ENCODE measurements at regions not wholly inside any gene's neighbourhood (a gene's known extent, or its start where the extent isn't known, plus 50 kb on each side); places are given as distances from the start of the nearest gene placed in this dataset.

DNA sequence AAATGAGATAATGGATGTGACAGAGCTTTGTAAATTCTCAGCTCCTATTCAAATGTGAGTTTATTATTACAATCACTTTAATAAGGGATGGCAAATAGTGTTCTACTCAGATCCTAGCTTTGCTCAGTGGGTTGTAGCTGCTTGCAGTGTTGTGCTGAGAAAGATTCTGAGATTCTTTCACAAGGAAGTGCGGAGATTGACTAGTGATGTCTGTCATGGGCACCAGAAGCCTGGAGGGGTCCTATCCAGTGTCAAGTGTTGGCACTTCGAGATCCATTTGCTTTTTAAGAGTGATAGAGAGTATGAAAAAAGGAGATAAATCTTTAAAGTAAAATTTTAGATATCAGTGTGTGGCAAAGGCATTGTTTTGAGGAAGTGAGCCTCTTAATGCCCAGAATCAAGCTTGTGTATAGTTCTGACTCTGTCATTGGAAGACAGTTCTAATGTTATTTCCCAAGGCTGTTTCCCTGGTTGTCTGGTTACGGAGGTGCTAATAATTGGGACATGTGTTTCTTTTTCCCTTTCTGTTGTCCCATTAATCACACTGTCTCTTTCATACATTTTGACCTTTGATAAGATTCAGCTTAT lies 181.7 kb upstream of the SPRED2 start:
- Mint-ChIP-seq H3K4me1 (peaks cover 10% of the 10 kb centered on the region), H3K27ac (ENCODE audit: unreplicated experiment) (no peak overlapping the region), H3K4me3 (no peak overlapping the region), H3K27me3 (ENCODE audit: low read depth) (peaks cover 4% of the 10 kb centered on the region), H3K36me3 (ENCODE audit: low read depth) (no peaks in the 10 kb centered on the region), H3K9me3 (peaks cover 2% of the 10 kb centered on the region)
- TF ChIP-seq, protein P1, sequence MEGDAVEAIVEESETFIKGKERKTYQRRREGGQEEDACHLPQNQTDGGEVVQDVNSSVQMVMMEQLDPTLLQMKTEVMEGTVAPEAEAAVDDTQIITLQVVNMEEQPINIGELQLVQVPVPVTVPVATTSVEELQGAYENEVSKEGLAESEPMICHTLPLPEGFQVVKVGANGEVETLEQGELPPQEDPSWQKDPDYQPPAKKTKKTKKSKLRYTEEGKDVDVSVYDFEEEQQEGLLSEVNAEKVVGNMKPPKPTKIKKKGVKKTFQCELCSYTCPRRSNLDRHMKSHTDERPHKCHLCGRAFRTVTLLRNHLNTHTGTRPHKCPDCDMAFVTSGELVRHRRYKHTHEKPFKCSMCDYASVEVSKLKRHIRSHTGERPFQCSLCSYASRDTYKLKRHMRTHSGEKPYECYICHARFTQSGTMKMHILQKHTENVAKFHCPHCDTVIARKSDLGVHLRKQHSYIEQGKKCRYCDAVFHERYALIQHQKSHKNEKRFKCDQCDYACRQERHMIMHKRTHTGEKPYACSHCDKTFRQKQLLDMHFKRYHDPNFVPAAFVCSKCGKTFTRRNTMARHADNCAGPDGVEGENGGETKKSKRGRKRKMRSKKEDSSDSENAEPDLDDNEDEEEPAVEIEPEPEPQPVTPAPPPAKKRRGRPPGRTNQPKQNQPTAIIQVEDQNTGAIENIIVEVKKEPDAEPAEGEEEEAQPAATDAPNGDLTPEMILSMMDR (conservative IDR thresholded peaks at IDR 0.05) = no peak
- no peak for DNase-seq (ENCODE audit: low read depth, low spot score)

- TF ChIP-seq, protein P1 (conservative IDR thresholded peaks at IDR 0.05) = no peak
- no peak for DNase-seq (ENCODE audit: low read depth, low spot score)
- Mint-ChIP-seq H3K36me3 (ENCODE audit: low read depth) (no peaks in the 10 kb centered on the region), H3K27ac (ENCODE audit: unreplicated experiment) (no peak overlapping the region), H3K9me3 (peaks cover 2% of the 10 kb centered on the region), H3K4me3 (no peak overlapping the region), H3K27me3 (ENCODE audit: low read depth) (peaks cover 11% of the 10 kb centered on the region), H3K4me1 (peaks cover 30% of the 10 kb centered on the region)
Measured at GRCh38 chr2:65611488-65611887, 179.1 kb upstream of the SPRED2 start.

- Mint-ChIP-seq H3K4me1 (peaks cover 30% of the 10 kb centered on the region), H3K9me3 (peaks cover 2% of the 10 kb centered on the region), H3K27me3 (ENCODE audit: low read depth) (peaks cover 11% of the 10 kb centered on the region), H3K4me3 (peak overlapping the region; percentile 29), H3K36me3 (ENCODE audit: low read depth) (no peaks in the 10 kb centered on the region), H3K27ac (ENCODE audit: unreplicated experiment) (peak overlapping the region; percentile 37)
- DNase-seq (ENCODE audit: low read depth, low spot score) = no peak
- TF ChIP-seq, protein P1 (conservative IDR thresholded peaks at IDR 0.05) = no peak
Measured at GRCh38 chr2:65608916-65609315, 176.5 kb upstream of the SPRED2 start.

- Mint-ChIP-seq H3K9me3 (peaks cover under 1% of the 10 kb centered on the region), H3K4me3 (peak overlapping the region; percentile 29), H3K4me1 (peaks cover 30% of the 10 kb centered on the region), H3K36me3 (ENCODE audit: low read depth) (no peaks in the 10 kb centered on the region), H3K27me3 (ENCODE audit: low read depth) (peaks cover 11% of the 10 kb centered on the region), H3K27ac (ENCODE audit: unreplicated experiment) (peak overlapping the region; percentile 37)
- no peak for DNase-seq (ENCODE audit: low read depth, low spot score)
- TF ChIP-seq, protein P1 (conservative IDR thresholded peaks at IDR 0.05) = no peak
Measured at GRCh38 chr2:65608466-65608865, 176.1 kb upstream of the SPRED2 start.

DNA sequence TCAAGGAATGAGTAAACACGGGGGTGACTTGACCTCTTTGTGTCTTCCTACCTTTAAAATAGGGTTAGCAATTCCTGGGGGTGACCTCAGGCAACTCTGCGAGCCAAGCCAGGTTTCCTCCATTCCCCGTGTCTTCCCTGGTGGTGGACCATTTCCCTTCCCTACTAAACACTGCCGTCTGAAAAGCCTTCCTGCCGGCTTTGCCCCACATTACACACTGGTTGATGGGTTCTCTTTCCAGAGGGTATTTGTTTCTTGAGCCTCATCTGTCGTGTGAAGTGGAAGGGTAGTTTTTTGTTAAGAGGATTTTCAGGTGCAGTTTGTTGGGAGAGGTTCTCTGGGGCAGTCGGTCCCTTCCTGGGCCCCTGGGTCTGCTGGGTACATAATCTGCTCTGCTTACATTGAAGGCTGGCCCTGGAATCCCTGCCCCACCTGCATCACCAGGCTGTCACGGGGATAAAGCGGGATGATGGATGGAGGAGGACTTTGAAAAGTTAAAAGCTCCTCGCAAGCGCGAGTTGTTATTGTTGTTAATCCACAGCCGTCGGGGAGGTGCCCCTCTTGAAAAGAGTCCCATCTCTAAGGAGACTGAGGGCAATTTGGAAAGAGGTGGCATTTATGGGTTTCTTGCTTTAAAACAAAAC lies 175.4 kb upstream of the SPRED2 start:
- no peak overlapping the region for H3K27ac Mint-ChIP-seq (ENCODE audit: unreplicated experiment)
- H3K36me3 Mint-ChIP-seq (ENCODE audit: low read depth) = no peaks in the 10 kb centered on the region
- DNase-seq (ENCODE audit: low read depth, low spot score) = no peak
- H3K9me3 Mint-ChIP-seq = no peaks in the 10 kb centered on the region
- TF ChIP-seq, protein P1 (conservative IDR thresholded peaks at IDR 0.05) = no peak
- H3K4me3 Mint-ChIP-seq = peak overlapping the region; percentile 5
- H3K4me1 Mint-ChIP-seq = peaks cover 30% of the 10 kb centered on the region
- peaks cover 11% of the 10 kb centered on the region for H3K27me3 Mint-ChIP-seq (ENCODE audit: low read depth)

Measured in neural crest cell (in vitro differentiated cells).